ENCODE measurements at regions not wholly inside any gene's neighbourhood (a gene's known extent, or its start where the extent isn't known, plus 50 kb on each side); places are given as distances from the start of the nearest gene placed in this dataset.

DNA sequence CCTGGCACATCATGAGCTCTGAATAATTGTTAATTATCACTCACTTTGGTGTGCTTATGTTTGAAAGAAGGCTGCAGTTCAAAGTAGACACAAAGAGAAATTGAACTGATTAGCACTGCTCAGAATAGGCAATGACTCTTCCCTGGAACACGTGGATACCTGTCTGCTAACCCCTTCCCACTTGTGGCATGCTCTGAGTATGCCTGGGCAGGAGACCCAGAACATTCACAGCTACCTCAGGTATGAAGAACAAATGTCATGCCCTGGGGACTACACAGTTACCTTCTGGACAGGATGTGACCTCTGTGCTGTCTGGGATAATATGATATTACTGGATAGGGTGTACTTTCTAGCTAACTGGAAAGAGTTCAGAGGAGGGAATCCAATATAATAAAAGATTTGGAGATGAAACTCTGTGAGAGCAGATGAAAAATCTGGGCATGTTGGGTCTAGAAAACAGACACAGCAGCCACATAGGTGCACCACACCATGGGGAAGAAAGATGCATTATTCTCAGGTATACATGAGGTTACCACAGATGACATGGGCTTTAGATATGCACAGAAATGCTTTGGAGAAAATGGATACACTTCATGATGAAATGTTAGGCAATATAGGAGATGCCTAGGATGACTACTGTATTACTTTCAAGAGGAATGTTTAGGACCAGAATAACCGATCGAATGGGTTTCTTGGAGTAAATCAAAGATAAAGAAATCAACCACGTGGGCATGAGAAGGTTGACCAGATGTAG lies 324.2 kb upstream of the PREP start:
- TF ChIP-seq, protein P1, sequence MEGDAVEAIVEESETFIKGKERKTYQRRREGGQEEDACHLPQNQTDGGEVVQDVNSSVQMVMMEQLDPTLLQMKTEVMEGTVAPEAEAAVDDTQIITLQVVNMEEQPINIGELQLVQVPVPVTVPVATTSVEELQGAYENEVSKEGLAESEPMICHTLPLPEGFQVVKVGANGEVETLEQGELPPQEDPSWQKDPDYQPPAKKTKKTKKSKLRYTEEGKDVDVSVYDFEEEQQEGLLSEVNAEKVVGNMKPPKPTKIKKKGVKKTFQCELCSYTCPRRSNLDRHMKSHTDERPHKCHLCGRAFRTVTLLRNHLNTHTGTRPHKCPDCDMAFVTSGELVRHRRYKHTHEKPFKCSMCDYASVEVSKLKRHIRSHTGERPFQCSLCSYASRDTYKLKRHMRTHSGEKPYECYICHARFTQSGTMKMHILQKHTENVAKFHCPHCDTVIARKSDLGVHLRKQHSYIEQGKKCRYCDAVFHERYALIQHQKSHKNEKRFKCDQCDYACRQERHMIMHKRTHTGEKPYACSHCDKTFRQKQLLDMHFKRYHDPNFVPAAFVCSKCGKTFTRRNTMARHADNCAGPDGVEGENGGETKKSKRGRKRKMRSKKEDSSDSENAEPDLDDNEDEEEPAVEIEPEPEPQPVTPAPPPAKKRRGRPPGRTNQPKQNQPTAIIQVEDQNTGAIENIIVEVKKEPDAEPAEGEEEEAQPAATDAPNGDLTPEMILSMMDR (IDR thresholded peaks at IDR 0.05; ENCODE audit: unreplicated experiment): no peak
- Mint-ChIP-seq H3K27me3 (ENCODE audit: low read depth) (peaks cover 3% of the 10 kb centered on the region), H3K27ac (no peak overlapping the region), H3K36me3 (no peaks in the 10 kb centered on the region), H3K4me1 (peaks cover 4% of the 10 kb centered on the region), H3K4me3 (no peak overlapping the region), H3K9me3 (no peaks in the 10 kb centered on the region)
- no peak for DNase-seq (ENCODE audit: low spot score in 2 of 2, unreplicated experiment in 2 of 2)

DNA sequence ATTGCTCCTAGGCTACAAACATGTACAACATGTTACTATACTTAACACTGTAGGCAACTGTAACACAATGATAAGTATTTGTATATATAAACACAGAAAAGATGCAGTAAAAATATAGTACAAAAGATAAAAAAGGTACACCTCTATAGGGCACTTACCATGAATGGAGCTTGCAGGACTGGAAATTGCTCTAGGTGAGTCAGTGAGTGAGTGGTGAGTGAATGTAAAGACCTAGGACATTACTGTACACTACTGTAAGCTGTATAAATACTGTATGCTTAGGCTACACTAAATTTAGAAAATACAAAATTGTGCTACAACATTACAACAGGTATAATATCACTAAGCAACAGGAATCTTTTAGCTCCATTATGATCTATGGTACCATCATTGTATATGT lies 312.0 kb upstream of the PREP start:
- H3K4me1 Mint-ChIP-seq: no peaks in the 10 kb centered on the region
- H3K36me3 Mint-ChIP-seq: peaks cover 10% of the 10 kb centered on the region
- peaks cover 49% of the 10 kb centered on the region for H3K9me3 Mint-ChIP-seq
- H3K27me3 Mint-ChIP-seq (ENCODE audit: low read depth): no peaks in the 10 kb centered on the region
- no peak overlapping the region for H3K4me3 Mint-ChIP-seq
- TF ChIP-seq, protein P1 (IDR thresholded peaks at IDR 0.05; ENCODE audit: unreplicated experiment): no peak
- no peak overlapping the region for H3K27ac Mint-ChIP-seq
- no peak for DNase-seq (ENCODE audit: low spot score in 2 of 2, unreplicated experiment in 2 of 2)

DNA sequence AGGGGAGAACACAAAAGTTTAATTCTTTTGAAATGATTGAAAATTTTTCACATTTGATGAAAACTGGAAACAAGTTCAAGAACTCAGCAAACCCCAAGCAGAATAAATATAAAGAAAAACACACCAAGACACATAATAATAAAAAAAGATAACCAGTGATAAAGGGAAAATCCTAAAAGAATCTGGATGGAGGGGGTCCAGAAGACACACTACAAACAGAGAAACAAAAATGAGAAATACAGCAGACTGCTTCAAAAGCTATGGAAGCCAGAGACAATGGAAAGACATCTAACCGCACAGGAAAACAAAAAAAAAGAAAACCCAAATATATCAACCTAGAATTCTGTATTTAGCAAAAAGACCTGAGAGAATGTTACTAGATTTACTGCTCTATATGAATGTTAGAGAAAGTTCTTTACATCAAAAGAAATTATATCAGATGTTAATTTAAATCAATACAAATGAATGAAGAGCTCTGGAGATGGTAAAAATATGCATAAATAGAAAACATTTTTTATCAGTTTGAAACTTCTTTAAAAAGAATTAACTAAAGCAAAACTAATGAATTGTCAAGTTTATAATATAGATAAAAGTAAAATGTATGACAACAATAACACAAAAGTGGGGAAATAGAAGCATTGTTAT lies 310.7 kb upstream of the PREP start:
- no peaks in the 10 kb centered on the region for H3K4me1 Mint-ChIP-seq
- DNase-seq (ENCODE audit: low spot score in 2 of 2, unreplicated experiment in 2 of 2): no peak
- H3K4me3 Mint-ChIP-seq: no peak overlapping the region
- peaks cover 49% of the 10 kb centered on the region for H3K9me3 Mint-ChIP-seq
- TF ChIP-seq, protein P1 (IDR thresholded peaks at IDR 0.05; ENCODE audit: unreplicated experiment): no peak
- no peaks in the 10 kb centered on the region for H3K27me3 Mint-ChIP-seq (ENCODE audit: low read depth)
- no peak overlapping the region for H3K27ac Mint-ChIP-seq
- peaks cover 10% of the 10 kb centered on the region for H3K36me3 Mint-ChIP-seq

DNA sequence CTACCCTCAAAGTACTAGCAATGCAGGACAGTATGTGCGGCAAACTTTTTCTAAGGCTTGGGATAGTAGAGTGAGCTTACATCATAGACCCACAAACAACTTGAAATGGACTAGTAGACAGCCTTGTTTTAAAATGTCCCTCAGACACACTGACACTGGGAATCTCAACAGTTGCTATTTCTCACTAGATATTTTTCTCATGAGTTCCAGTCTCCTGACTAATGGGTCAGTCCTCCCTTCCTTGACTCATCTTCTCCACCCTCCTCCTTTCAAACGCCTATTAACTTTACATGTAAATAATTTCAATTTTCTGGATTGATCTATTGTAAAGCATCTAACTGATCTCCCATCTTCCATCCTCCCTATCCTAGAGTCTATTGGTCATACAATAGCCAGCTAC lies 308.3 kb upstream of the PREP start:
- Mint-ChIP-seq H3K27me3 (ENCODE audit: low read depth) (no peaks in the 10 kb centered on the region), H3K4me1 (no peaks in the 10 kb centered on the region), H3K36me3 (peaks cover 10% of the 10 kb centered on the region), H3K27ac (no peak overlapping the region), H3K4me3 (no peak overlapping the region), H3K9me3 (peaks cover 45% of the 10 kb centered on the region)
- no peak for DNase-seq (ENCODE audit: low spot score in 2 of 2, unreplicated experiment in 2 of 2)
- TF ChIP-seq, protein P1 (IDR thresholded peaks at IDR 0.05; ENCODE audit: unreplicated experiment): no peak

DNA sequence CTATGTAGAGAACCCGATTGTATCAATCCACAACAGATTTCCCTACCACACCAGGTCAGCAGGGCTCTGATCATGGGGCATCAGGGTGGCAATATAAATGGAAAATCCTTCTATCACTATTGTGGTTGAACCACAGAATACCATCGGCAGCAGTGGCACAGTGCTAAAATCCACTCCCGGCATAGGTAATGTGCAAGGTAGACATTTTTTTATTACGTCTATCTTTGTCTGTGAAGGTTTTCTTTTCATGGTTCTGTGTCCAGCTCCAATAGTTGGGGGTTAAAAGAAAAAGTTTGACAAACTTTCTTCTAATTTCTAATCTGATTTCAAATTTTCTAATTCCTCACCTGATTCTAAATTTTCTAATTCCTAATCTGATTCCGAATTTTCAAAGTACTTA lies 302.7 kb upstream of the PREP start:
- H3K9me3 Mint-ChIP-seq: peaks cover 8% of the 10 kb centered on the region
- H3K27ac Mint-ChIP-seq: no peak overlapping the region
- no peak for DNase-seq (ENCODE audit: low spot score in 2 of 2, unreplicated experiment in 2 of 2)
- no peaks in the 10 kb centered on the region for H3K27me3 Mint-ChIP-seq (ENCODE audit: low read depth)
- TF ChIP-seq, protein P1 (IDR thresholded peaks at IDR 0.05; ENCODE audit: unreplicated experiment): no peak
- H3K4me3 Mint-ChIP-seq: no peak overlapping the region
- no peaks in the 10 kb centered on the region for H3K36me3 Mint-ChIP-seq
- H3K4me1 Mint-ChIP-seq: no peaks in the 10 kb centered on the region
